ENCODE measurements at regions not wholly inside any gene's neighbourhood (a gene's known extent, or its start where the extent isn't known, plus 50 kb on each side); places are given as distances from the start of the nearest gene placed in this dataset.
"Not testable (repeated sequence)": the region's sequence is repeated elsewhere in the genome, so short reads cannot be mapped to it uniquely, and the experiment has no call there.

GRCh38 chr13:18211752-18212560 lies 969.7 kb downstream of the TUBA3C start:
- H3K36me3 ChIP-seq (ENCODE audit: insufficient read depth, low read length); H3K27ac ChIP-seq (ENCODE audit: low read depth, low read length); H3K27me3 ChIP-seq (ENCODE audit: insufficient read depth, low read length); H3K9ac ChIP-seq (ENCODE audit: low read depth, low read length); H3K4me1 ChIP-seq (ENCODE audit: insufficient read depth, low read length): not testable (repeated sequence)
- peak overlapping the region; percentile 8; the same call in 1 of the 2 replicates for H3K4me3 ChIP-seq (ENCODE audit: low read length)
- H3K9me3 ChIP-seq (ENCODE audit: insufficient read depth, low read depth, low read length) = peaks cover 54% of the 10 kb centered on the region
- WGBS = 72% methylated on average over 5 of the region's 5 CpGs

- not testable (repeated sequence) for H3K27ac ChIP-seq (ENCODE audit: low read depth, low read length); H3K27me3 ChIP-seq (ENCODE audit: insufficient read depth, low read length); H3K4me1 ChIP-seq (ENCODE audit: insufficient read depth, low read length); H3K4me3 ChIP-seq (ENCODE audit: low read length); H3K36me3 ChIP-seq (ENCODE audit: insufficient read depth, low read length); H3K9ac ChIP-seq (ENCODE audit: low read depth, low read length)
- 71% methylated on average over 1 of the region's 4 CpGs for WGBS
- H3K9me3 ChIP-seq (ENCODE audit: insufficient read depth, low read depth, low read length) = peaks cover 46% of the 10 kb centered on the region
Observed at GRCh38 chr13:18204614-18205178, 976.9 kb downstream of the TUBA3C start.

- peaks cover 23% of the 10 kb centered on the region for H3K9me3 ChIP-seq (ENCODE audit: insufficient read depth, low read depth, low read length)
- H3K27ac ChIP-seq (ENCODE audit: low read depth, low read length); H3K9ac ChIP-seq (ENCODE audit: low read depth, low read length); H3K27me3 ChIP-seq (ENCODE audit: insufficient read depth, low read length); H3K4me1 ChIP-seq (ENCODE audit: insufficient read depth, low read length); H3K36me3 ChIP-seq (ENCODE audit: insufficient read depth, low read length); H3K4me3 ChIP-seq (ENCODE audit: low read length): not testable (repeated sequence)
- 71% methylated on average over 3 of the region's 22 CpGs for WGBS
Observed at GRCh38 chr13:18195365-18195678, 986.3 kb downstream of the TUBA3C start.

- peaks cover 23% of the 10 kb centered on the region for H3K9me3 ChIP-seq (ENCODE audit: insufficient read depth, low read depth, low read length)
- 79% methylated on average over 8 of the region's 42 CpGs for WGBS
- H3K4me3 ChIP-seq (ENCODE audit: low read length); H3K4me1 ChIP-seq (ENCODE audit: insufficient read depth, low read length); H3K36me3 ChIP-seq (ENCODE audit: insufficient read depth, low read length); H3K27ac ChIP-seq (ENCODE audit: low read depth, low read length); H3K9ac ChIP-seq (ENCODE audit: low read depth, low read length); H3K27me3 ChIP-seq (ENCODE audit: insufficient read depth, low read length): not testable (repeated sequence)
Observed at GRCh38 chr13:18194631-18195364, 986.8 kb downstream of the TUBA3C start.

GRCh38 chr13:18194104-18194503 lies 987.5 kb downstream of the TUBA3C start:
- H3K27me3 ChIP-seq (ENCODE audit: insufficient read depth, low read length); H3K4me1 ChIP-seq (ENCODE audit: insufficient read depth, low read length); H3K4me3 ChIP-seq (ENCODE audit: low read length); H3K36me3 ChIP-seq (ENCODE audit: insufficient read depth, low read length); H3K27ac ChIP-seq (ENCODE audit: low read depth, low read length); H3K9ac ChIP-seq (ENCODE audit: low read depth, low read length): not testable (repeated sequence)
- WGBS = 95% methylated on average over 20 of the region's 27 CpGs
- peaks cover 20% of the 10 kb centered on the region for H3K9me3 ChIP-seq (ENCODE audit: insufficient read depth, low read depth, low read length)
